ENCODE measurements at regions not wholly inside any gene's neighbourhood (a gene's known extent, or its start where the extent isn't known, plus 50 kb on each side); places are given as distances from the start of the nearest gene placed in this dataset.

DNA sequence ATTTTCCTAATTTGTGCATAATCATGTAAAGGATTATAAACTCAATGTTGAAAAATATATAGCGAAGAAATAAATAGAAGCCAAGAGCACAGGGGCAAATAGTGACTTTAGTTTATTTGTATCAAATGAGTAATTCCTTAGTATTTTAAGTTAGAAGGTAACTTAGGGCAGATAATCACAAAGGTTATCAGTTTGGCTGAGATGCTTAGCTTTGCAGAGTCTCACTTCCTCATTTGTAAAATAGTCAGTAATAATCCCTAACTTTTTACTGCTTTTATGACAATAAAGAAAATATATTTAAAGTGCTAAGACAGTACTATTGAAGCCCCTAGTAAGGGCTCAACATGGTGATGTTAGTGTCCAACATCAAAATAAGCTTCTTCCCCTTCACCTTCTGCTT lies 297.4 kb upstream of the TUSC1 start:
- ChIA-PET CTCF (no interaction called here), POLR2A (no interaction called here)
- H3K4me1 ChIP-seq (ENCODE audit: control extremely low read depth in 1 of 4, control insufficient read depth in 4 of 4, insufficient read depth in 4 of 4, low read length in 3 of 4) = no peaks in the 10 kb centered on the region
- DNase-seq = no peak
- no CpG with 5 or more reads among the region's 1 CpG for WGBS (ENCODE audit: insufficient coverage)
- H3K9me3 ChIP-seq (ENCODE audit: control extremely low read depth in 1 of 5, control insufficient read depth in 4 of 5, insufficient read depth in 2 of 5, low read depth in 1 of 5, low read length in 4 of 5) = peaks cover 0 to 3% (median 0%) of the 10 kb centered on the region in 5 experiments
- H3K27me3 ChIP-seq (replicated peaks in 2 of 5; ENCODE audit: control insufficient read depth in 4 of 5, insufficient read depth in 5 of 5, low read length in 4 of 5) = no peaks in the 10 kb centered on the region
- H3K27ac ChIP-seq (ENCODE audit: insufficient read depth in 1 of 2, low read depth in 1 of 2, low read length in 2 of 2, poor library complexity in 1 of 2, severe bottlenecking in 2 of 2) = no peak overlapping the region
- H3K36me3 ChIP-seq (ENCODE audit: control insufficient read depth in 4 of 4, insufficient read depth in 4 of 4, low read length in 3 of 4) = no peaks in the 10 kb centered on the region
- H3K4me3 ChIP-seq (ENCODE audit: control insufficient read depth in 1 of 7, extremely low read depth in 1 of 7, insufficient read depth in 4 of 7, low read depth in 2 of 7, low read length in 6 of 7) = no peak overlapping the region

DNA sequence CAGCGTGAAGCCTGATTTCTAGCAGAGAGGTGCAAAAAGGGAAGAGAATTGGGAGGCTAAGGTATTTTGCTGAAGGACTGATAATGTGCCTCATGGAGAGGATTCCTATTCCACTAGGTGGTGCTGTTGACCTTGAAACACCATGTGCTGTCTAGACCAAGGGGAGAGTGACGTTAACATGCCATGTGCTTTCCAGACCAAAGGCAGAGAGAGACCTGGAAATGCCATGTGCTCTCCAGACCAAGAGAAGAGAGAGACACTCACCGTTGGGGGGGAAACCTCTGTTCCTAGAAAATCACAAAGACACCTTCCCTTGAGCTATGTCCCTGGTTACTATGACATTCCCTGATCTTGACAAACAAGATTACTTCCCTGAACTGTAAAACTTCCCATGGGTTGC lies 286.0 kb upstream of the TUSC1 start:
- Histone ChIP-seq H3K9me3 (ENCODE audit: control extremely low read depth in 1 of 5, control insufficient read depth in 4 of 5, insufficient read depth in 2 of 5, low read depth in 1 of 5, low read length in 4 of 5) (no peaks in the 10 kb centered on the region), H3K27me3 (replicated peaks in 2 of 5; ENCODE audit: control insufficient read depth in 4 of 5, insufficient read depth in 5 of 5, low read length in 4 of 5) (peaks cover 0 to 2% (median 0%) of the 10 kb centered on the region in 5 experiments), H3K36me3 (ENCODE audit: control insufficient read depth in 4 of 4, insufficient read depth in 4 of 4, low read length in 3 of 4) (no peaks in the 10 kb centered on the region), H3K4me1 (ENCODE audit: control extremely low read depth in 1 of 4, control insufficient read depth in 4 of 4, insufficient read depth in 4 of 4, low read length in 3 of 4) (no peaks in the 10 kb centered on the region), H3K4me3 (ENCODE audit: control insufficient read depth in 1 of 7, extremely low read depth in 1 of 7, insufficient read depth in 4 of 7, low read depth in 2 of 7, low read length in 6 of 7) (no peak overlapping the region), H3K27ac (ENCODE audit: insufficient read depth in 1 of 2, low read depth in 1 of 2, low read length in 2 of 2, poor library complexity in 1 of 2, severe bottlenecking in 2 of 2) (no peak overlapping the region)
- POLR2A ChIA-PET = no interaction called here
- CTCF ChIA-PET = no interaction called here
- DNase-seq = peak in 2 of 3 donors; percentile 18 to 27
- WGBS (ENCODE audit: insufficient coverage) = 49% methylated on average over 3 of the region's 3 CpGs

DNA sequence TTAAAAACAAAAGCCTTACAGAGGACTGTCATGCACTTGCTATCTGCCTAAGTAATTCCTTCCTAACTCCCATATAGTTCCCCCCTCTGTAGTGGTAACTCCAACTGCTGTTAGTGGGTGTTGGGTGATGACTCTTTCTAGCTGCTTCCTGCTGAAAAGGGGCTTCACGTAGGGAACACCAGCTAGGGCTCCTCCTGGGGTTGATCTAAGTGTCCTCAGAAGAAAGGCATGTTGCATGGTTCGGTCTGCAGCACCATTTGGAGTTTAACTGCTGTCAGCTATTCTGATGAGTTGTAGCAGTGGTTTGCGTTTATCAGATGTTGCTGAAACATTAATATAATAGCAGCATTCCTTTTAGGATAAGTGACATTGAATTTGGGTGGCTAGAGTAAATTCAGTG lies 281.9 kb upstream of the TUSC1 start:
- no peak for DNase-seq
- ChIA-PET CTCF (no interaction called here), POLR2A (no interaction called here)
- 38% methylated on average over 1 of the region's 3 CpGs for WGBS (ENCODE audit: insufficient coverage)
- H3K4me3 ChIP-seq (ENCODE audit: control insufficient read depth in 1 of 7, extremely low read depth in 1 of 7, insufficient read depth in 4 of 7, low read depth in 2 of 7, low read length in 6 of 7) = no peak overlapping the region
- H3K27ac ChIP-seq (ENCODE audit: insufficient read depth in 1 of 2, low read depth in 1 of 2, low read length in 2 of 2, poor library complexity in 1 of 2, severe bottlenecking in 2 of 2) = no peak overlapping the region
- H3K4me1 ChIP-seq (ENCODE audit: control extremely low read depth in 1 of 4, control insufficient read depth in 4 of 4, insufficient read depth in 4 of 4, low read length in 3 of 4) = no peaks in the 10 kb centered on the region
- peaks cover 0 to 2% (median 0%) of the 10 kb centered on the region in 5 experiments for H3K27me3 ChIP-seq (replicated peaks in 2 of 5; ENCODE audit: control insufficient read depth in 4 of 5, insufficient read depth in 5 of 5, low read length in 4 of 5)
- no peaks in the 10 kb centered on the region for H3K36me3 ChIP-seq (ENCODE audit: control insufficient read depth in 4 of 4, insufficient read depth in 4 of 4, low read length in 3 of 4)
- H3K9me3 ChIP-seq (ENCODE audit: control extremely low read depth in 1 of 5, control insufficient read depth in 4 of 5, insufficient read depth in 2 of 5, low read depth in 1 of 5, low read length in 4 of 5) = no peaks in the 10 kb centered on the region

DNA sequence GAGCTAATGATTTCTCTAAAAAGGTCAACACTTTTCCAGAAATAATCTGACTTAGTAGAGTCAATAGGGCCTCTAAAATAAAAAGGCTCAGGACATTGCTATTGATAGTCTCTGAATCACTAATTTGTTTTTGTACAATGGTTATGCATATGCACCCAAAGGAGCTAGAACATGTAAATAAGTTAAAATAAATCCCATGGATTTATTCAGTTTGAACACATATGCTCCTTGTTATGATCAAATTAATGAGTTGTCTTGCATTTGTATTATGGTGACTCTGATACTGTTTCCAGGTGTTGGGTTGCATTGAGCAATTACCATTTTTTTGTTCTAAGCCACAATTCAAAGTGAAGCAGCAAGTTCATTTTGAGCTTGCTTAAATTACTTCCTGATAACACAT lies 276.0 kb upstream of the TUSC1 start:
- ChIA-PET CTCF (no interaction called here), POLR2A (no interaction called here)
- no peaks in the 10 kb centered on the region for H3K36me3 ChIP-seq (ENCODE audit: control insufficient read depth in 4 of 4, insufficient read depth in 4 of 4, low read length in 3 of 4)
- no peak for DNase-seq
- H3K9me3 ChIP-seq (ENCODE audit: control extremely low read depth in 1 of 5, control insufficient read depth in 4 of 5, insufficient read depth in 2 of 5, low read depth in 1 of 5, low read length in 4 of 5) = peaks cover 0 to 2% (median 0%) of the 10 kb centered on the region in 5 experiments
- no peak overlapping the region for H3K4me3 ChIP-seq (ENCODE audit: control insufficient read depth in 1 of 7, extremely low read depth in 1 of 7, insufficient read depth in 4 of 7, low read depth in 2 of 7, low read length in 6 of 7)
- H3K4me1 ChIP-seq (ENCODE audit: control extremely low read depth in 1 of 4, control insufficient read depth in 4 of 4, insufficient read depth in 4 of 4, low read length in 3 of 4) = no peaks in the 10 kb centered on the region
- H3K27me3 ChIP-seq (replicated peaks in 2 of 5; ENCODE audit: control insufficient read depth in 4 of 5, insufficient read depth in 5 of 5, low read length in 4 of 5) = no peaks in the 10 kb centered on the region
- H3K27ac ChIP-seq (ENCODE audit: insufficient read depth in 1 of 2, low read depth in 1 of 2, low read length in 2 of 2, poor library complexity in 1 of 2, severe bottlenecking in 2 of 2) = no peak overlapping the region

DNA sequence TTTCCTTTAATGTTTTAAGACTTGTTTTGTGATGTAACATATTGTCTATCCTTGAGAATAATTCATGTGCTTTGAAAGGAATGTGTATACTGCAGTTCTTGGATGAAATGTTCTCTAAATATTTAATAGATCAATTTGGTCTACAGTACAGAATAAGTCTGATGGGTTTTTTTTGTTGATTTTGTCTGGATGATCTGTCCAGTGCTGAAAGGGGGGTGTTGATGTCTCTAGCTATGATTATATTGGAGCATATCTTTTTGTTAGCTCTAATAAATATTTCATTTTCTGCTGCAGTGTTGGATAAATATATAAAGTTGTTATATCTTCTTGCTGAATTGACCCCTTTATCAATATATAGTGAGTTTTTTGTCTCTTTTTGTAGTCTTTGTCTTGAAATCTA lies 269.9 kb upstream of the TUSC1 start:
- Histone ChIP-seq H3K4me3 (ENCODE audit: control insufficient read depth in 1 of 7, extremely low read depth in 1 of 7, insufficient read depth in 4 of 7, low read depth in 2 of 7, low read length in 6 of 7) (no peak overlapping the region), H3K36me3 (ENCODE audit: control insufficient read depth in 4 of 4, insufficient read depth in 4 of 4, low read length in 3 of 4) (no peaks in the 10 kb centered on the region), H3K27ac (ENCODE audit: insufficient read depth in 1 of 2, low read depth in 1 of 2, low read length in 2 of 2, poor library complexity in 1 of 2, severe bottlenecking in 2 of 2) (no peak overlapping the region), H3K27me3 (replicated peaks in 2 of 5; ENCODE audit: control insufficient read depth in 4 of 5, insufficient read depth in 5 of 5, low read length in 4 of 5) (no peaks in the 10 kb centered on the region), H3K9me3 (ENCODE audit: control extremely low read depth in 1 of 5, control insufficient read depth in 4 of 5, insufficient read depth in 2 of 5, low read depth in 1 of 5, low read length in 4 of 5) (peaks cover 0 to 2% (median 0%) of the 10 kb centered on the region in 5 experiments), H3K4me1 (ENCODE audit: control extremely low read depth in 1 of 4, control insufficient read depth in 4 of 4, insufficient read depth in 4 of 4, low read length in 3 of 4) (no peaks in the 10 kb centered on the region)
- ChIA-PET POLR2A (no interaction called here), CTCF (no interaction called here)
- DNase-seq = no peak

DNA sequence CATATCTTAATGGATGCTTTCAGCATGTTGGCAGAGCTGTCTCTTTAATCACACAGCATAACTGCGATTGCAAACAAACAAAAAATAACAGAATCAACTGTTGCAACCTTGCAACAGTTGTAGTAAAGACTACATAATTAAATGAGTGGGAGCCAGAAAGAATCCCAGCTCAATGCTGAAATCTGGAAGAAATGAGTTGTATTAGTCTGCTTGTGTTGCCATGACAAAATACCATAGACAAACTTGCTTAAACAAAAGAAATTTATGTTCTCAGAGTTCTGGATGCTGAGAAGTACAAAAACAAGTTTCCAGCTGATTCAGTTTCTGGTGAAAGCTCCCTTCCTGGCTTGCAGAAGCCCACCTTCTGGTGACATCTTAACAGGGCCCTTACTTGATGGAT lies 260.9 kb upstream of the TUSC1 start:
- Histone ChIP-seq H3K27me3 (replicated peaks in 2 of 5; ENCODE audit: control insufficient read depth in 4 of 5, insufficient read depth in 5 of 5, low read length in 4 of 5) (no peaks in the 10 kb centered on the region), H3K36me3 (ENCODE audit: control insufficient read depth in 4 of 4, insufficient read depth in 4 of 4, low read length in 3 of 4) (no peaks in the 10 kb centered on the region), H3K4me1 (ENCODE audit: control extremely low read depth in 1 of 4, control insufficient read depth in 4 of 4, insufficient read depth in 4 of 4, low read length in 3 of 4) (no peaks in the 10 kb centered on the region), H3K9me3 (ENCODE audit: control extremely low read depth in 1 of 5, control insufficient read depth in 4 of 5, insufficient read depth in 2 of 5, low read depth in 1 of 5, low read length in 4 of 5) (no peaks in the 10 kb centered on the region), H3K4me3 (ENCODE audit: control insufficient read depth in 1 of 7, extremely low read depth in 1 of 7, insufficient read depth in 4 of 7, low read depth in 2 of 7, low read length in 6 of 7) (no peak overlapping the region), H3K27ac (ENCODE audit: insufficient read depth in 1 of 2, low read depth in 1 of 2, low read length in 2 of 2, poor library complexity in 1 of 2, severe bottlenecking in 2 of 2) (no peak overlapping the region)
- ChIA-PET POLR2A (no interaction called here), CTCF (no interaction called here)
- no CpG with 5 or more reads among the region's 1 CpG for WGBS (ENCODE audit: insufficient coverage)
- no peak for DNase-seq

DNA sequence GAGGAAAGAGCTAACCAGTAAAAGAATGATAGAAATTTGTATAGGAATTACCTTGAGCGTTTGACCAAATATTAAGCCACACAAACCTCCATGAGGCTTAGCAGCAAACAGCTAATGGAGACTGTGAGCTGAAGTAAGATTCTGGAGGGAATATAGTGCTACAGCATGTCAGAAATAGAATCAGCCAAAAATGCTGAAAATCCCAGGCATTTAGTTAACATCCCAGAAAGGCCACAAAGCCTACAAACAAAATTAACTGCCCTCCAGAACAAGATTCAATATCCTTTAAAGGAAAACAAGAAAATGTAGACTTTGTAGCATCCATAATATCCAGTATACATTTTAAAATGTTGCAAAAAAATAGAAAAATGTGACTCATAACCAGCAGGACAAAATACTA lies 257.8 kb upstream of the TUSC1 start:
- H3K4me3 ChIP-seq (ENCODE audit: control insufficient read depth in 1 of 7, extremely low read depth in 1 of 7, insufficient read depth in 4 of 7, low read depth in 2 of 7, low read length in 6 of 7) = no peak overlapping the region
- CTCF ChIA-PET = no interaction called here
- WGBS (ENCODE audit: insufficient coverage) = 100% methylated on average over 1 of the region's 1 CpG
- POLR2A ChIA-PET = no interaction called here
- no peak overlapping the region for H3K27ac ChIP-seq (ENCODE audit: insufficient read depth in 1 of 2, low read depth in 1 of 2, low read length in 2 of 2, poor library complexity in 1 of 2, severe bottlenecking in 2 of 2)
- H3K27me3 ChIP-seq (replicated peaks in 2 of 5; ENCODE audit: control insufficient read depth in 4 of 5, insufficient read depth in 5 of 5, low read length in 4 of 5) = no peaks in the 10 kb centered on the region
- DNase-seq = no peak
- peaks cover 0 to 1% (median 0%) of the 10 kb centered on the region in 5 experiments for H3K9me3 ChIP-seq (ENCODE audit: control extremely low read depth in 1 of 5, control insufficient read depth in 4 of 5, insufficient read depth in 2 of 5, low read depth in 1 of 5, low read length in 4 of 5)
- H3K36me3 ChIP-seq (ENCODE audit: control insufficient read depth in 4 of 4, insufficient read depth in 4 of 4, low read length in 3 of 4) = no peaks in the 10 kb centered on the region
- no peaks in the 10 kb centered on the region for H3K4me1 ChIP-seq (ENCODE audit: control extremely low read depth in 1 of 4, control insufficient read depth in 4 of 4, insufficient read depth in 4 of 4, low read length in 3 of 4)

DNA sequence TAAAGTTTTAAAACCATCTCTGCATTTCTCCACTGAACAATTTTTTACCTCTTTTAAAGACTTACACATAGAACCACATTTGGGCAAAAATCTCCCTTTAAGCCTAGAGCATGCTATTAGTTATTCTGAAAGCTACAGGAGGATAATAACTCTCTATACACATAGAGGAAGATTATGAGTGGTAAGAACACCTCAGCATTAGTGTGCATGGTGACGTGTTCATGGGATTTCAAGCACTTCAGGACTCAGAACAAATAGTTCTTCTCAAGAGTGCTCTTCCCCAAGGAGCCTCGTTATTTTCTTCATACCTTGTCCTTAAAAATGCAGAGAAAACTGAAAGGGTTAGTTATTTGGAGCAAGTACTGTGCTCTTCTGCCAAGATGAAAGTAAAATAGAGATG lies 256.9 kb upstream of the TUSC1 start:
- H3K4me3 ChIP-seq (ENCODE audit: control insufficient read depth in 1 of 7, extremely low read depth in 1 of 7, insufficient read depth in 4 of 7, low read depth in 2 of 7, low read length in 6 of 7) = no peak overlapping the region
- no peaks in the 10 kb centered on the region for H3K36me3 ChIP-seq (ENCODE audit: control insufficient read depth in 4 of 4, insufficient read depth in 4 of 4, low read length in 3 of 4)
- DNase-seq = no peak
- no peaks in the 10 kb centered on the region for H3K4me1 ChIP-seq (ENCODE audit: control extremely low read depth in 1 of 4, control insufficient read depth in 4 of 4, insufficient read depth in 4 of 4, low read length in 3 of 4)
- peaks cover 0 to 1% (median 0%) of the 10 kb centered on the region in 5 experiments for H3K9me3 ChIP-seq (ENCODE audit: control extremely low read depth in 1 of 5, control insufficient read depth in 4 of 5, insufficient read depth in 2 of 5, low read depth in 1 of 5, low read length in 4 of 5)
- H3K27me3 ChIP-seq (replicated peaks in 2 of 5; ENCODE audit: control insufficient read depth in 4 of 5, insufficient read depth in 5 of 5, low read length in 4 of 5) = no peaks in the 10 kb centered on the region
- CTCF ChIA-PET = no interaction called here
- POLR2A ChIA-PET = no interaction called here
- H3K27ac ChIP-seq (ENCODE audit: insufficient read depth in 1 of 2, low read depth in 1 of 2, low read length in 2 of 2, poor library complexity in 1 of 2, severe bottlenecking in 2 of 2) = no peak overlapping the region
- 80% methylated on average over 1 of the region's 2 CpGs for WGBS (ENCODE audit: insufficient coverage)

Measured in common myeloid progenitor, CD34-positive (primary cell).